Stimulated activated naive B cell treated with anti-CD40 and anti-IgM and Interleukin-4, amounts not matched to agents 10 μg/mL and 1 μg/mL and 100 μg/mL, for 72 hours (primary cell): ENCODE measurements at regions not wholly inside any gene's neighbourhood (a gene's known extent, or its start where the extent isn't known, plus 50 kb on each side); places are given as distances from the start of the nearest gene placed in this dataset.

Experiments
- ATAC-seq, 2 donors: fragments of 150-1000 bp; cut with Tn5 transposase; replicated peaks; 2 replicates each; pipeline ENCODE4 v1.10.0; 2021; ENCODE audit warnings: moderate library complexity in 1 of 2
- DNase-seq: peaks from one replicate; pipeline ENCODE4 v3.0.0; 2021
- H3K27ac Mint-ChIP-seq: one replicate; pipeline ENCODE4 v1.8.0; 2022; ENCODE audit warnings: mild to moderate bottlenecking, mixed read lengths
- H3K27me3 Mint-ChIP-seq, 2 donors: one replicate each; pipeline ENCODE4 v1.8.0; 2022; ENCODE audit warnings: mixed read lengths in 2 of 2
- H3K36me3 Mint-ChIP-seq, 2 donors: one replicate each; pipeline ENCODE4 v1.8.0; 2022; ENCODE audit warnings: mixed read lengths in 2 of 2, mild to moderate bottlenecking in 1 of 2
- H3K4me1 Mint-ChIP-seq, 2 donors: one replicate each; pipeline ENCODE4 v1.8.0; 2022; ENCODE audit warnings: mixed read lengths in 2 of 2, mild to moderate bottlenecking in 1 of 2
- H3K4me3 Mint-ChIP-seq, 2 donors: one replicate each; pipeline ENCODE4 v1.8.0; 2022; ENCODE audit warnings: mild to moderate bottlenecking in 2 of 2, mixed read lengths in 2 of 2, moderate library complexity in 1 of 2
- H3K9me3 Mint-ChIP-seq, 2 donors: one replicate each; pipeline ENCODE4 v1.8.0; 2022; ENCODE audit warnings: mixed read lengths in 2 of 2, mild to moderate bottlenecking in 1 of 2

GRCh38 chr13:47843005-47843404 lies 158.1 kb downstream of the SUCLA2 start:
- H3K9me3 Mint-ChIP-seq: no peaks in the 10 kb centered on the region
- no peak overlapping the region for H3K4me3 Mint-ChIP-seq
- no peak overlapping the region for H3K27ac Mint-ChIP-seq
- ATAC-seq (no peak), DNase-seq (no peak)
- no peaks in the 10 kb centered on the region for H3K36me3 Mint-ChIP-seq
- no peaks in the 10 kb centered on the region for H3K27me3 Mint-ChIP-seq
- H3K4me1 Mint-ChIP-seq: no peaks in the 10 kb centered on the region

- Mint-ChIP-seq H3K27ac (no peak overlapping the region), H3K36me3 (no peaks in the 10 kb centered on the region), H3K4me3 (no peak overlapping the region), H3K4me1 (no peaks in the 10 kb centered on the region), H3K9me3 (no peaks in the 10 kb centered on the region), H3K27me3 (no peaks in the 10 kb centered on the region)
- DNase-seq (no peak), ATAC-seq (no peak)
Measured at GRCh38 chr13:47841151-47841550, 159.9 kb downstream of the SUCLA2 start.

- ATAC-seq (no peak), DNase-seq (no peak)
- H3K36me3 Mint-ChIP-seq: no peaks in the 10 kb centered on the region
- no peak overlapping the region for H3K4me3 Mint-ChIP-seq
- no peaks in the 10 kb centered on the region for H3K4me1 Mint-ChIP-seq
- no peaks in the 10 kb centered on the region for H3K27me3 Mint-ChIP-seq
- H3K27ac Mint-ChIP-seq: no peak overlapping the region
- no peaks in the 10 kb centered on the region for H3K9me3 Mint-ChIP-seq
Measured at GRCh38 chr13:47837906-47838305, 163.2 kb downstream of the SUCLA2 start.

GRCh38 chr13:47837104-47837880 lies 163.8 kb downstream of the SUCLA2 start:
- Mint-ChIP-seq H3K9me3 (no peaks in the 10 kb centered on the region), H3K36me3 (no peaks in the 10 kb centered on the region), H3K27ac (no peak overlapping the region), H3K27me3 (no peaks in the 10 kb centered on the region), H3K4me1 (no peaks in the 10 kb centered on the region), H3K4me3 (no peak overlapping the region)
- DNase-seq (no peak), ATAC-seq (no peak)

- no peak for DNase-seq
- Mint-ChIP-seq H3K27me3 (no peaks in the 10 kb centered on the region), H3K36me3 (no peaks in the 10 kb centered on the region), H3K4me1 (no peaks in the 10 kb centered on the region), H3K27ac (no peak overlapping the region), H3K9me3 (no peaks in the 10 kb centered on the region), H3K4me3 (no peak overlapping the region)
- ATAC-seq: no peak
Measured at GRCh38 chr13:47835470-47836228, 165.4 kb downstream of the SUCLA2 start.

GRCh38 chr13:47832458-47832972 lies 168.6 kb downstream of the SUCLA2 start:
- H3K9me3 Mint-ChIP-seq: no peaks in the 10 kb centered on the region
- H3K4me3 Mint-ChIP-seq: no peak overlapping the region
- no peak overlapping the region for H3K27ac Mint-ChIP-seq

GRCh38 chr13:47831265-47831664 lies 169.8 kb downstream of the SUCLA2 start:
- Mint-ChIP-seq H3K9me3 (peaks cover 2 to 4% of the 10 kb centered on the region in 2 donors), H3K36me3 (no peaks in the 10 kb centered on the region), H3K27me3 (no peaks in the 10 kb centered on the region), H3K4me1 (no peaks in the 10 kb centered on the region), H3K4me3 (no peak overlapping the region), H3K27ac (no peak overlapping the region)
- DNase-seq (no peak), ATAC-seq (no peak)

More at GRCh38 chr13:47832458-47832972, 168.6 kb downstream of the SUCLA2 start:
- Mint-ChIP-seq H3K36me3 (no peaks in the 10 kb centered on the region), H3K4me1 (no peaks in the 10 kb centered on the region), H3K27me3 (no peaks in the 10 kb centered on the region)
- DNase-seq (no peak), ATAC-seq (no peak)

- DNase-seq: no peak
- H3K4me1 Mint-ChIP-seq: no peaks in the 10 kb centered on the region
- peaks cover 14 to 15% of the 10 kb centered on the region in 2 donors for H3K9me3 Mint-ChIP-seq
- peaks cover 7 to 10% of the 10 kb centered on the region in 2 donors for H3K36me3 Mint-ChIP-seq
- H3K4me3 Mint-ChIP-seq: no peak overlapping the region
- no peak for ATAC-seq
- no peak overlapping the region for H3K27ac Mint-ChIP-seq
- no peaks in the 10 kb centered on the region for H3K27me3 Mint-ChIP-seq
Measured at GRCh38 chr13:47829690-47830089, 171.4 kb downstream of the SUCLA2 start.

- no peak for ATAC-seq
- Mint-ChIP-seq H3K9me3 (peaks cover 15 to 17% of the 10 kb centered on the region in 2 donors), H3K36me3 (peaks cover 10 to 13% of the 10 kb centered on the region in 2 donors), H3K4me1 (no peaks in the 10 kb centered on the region), H3K4me3 (no peak overlapping the region), H3K27me3 (no peaks in the 10 kb centered on the region), H3K27ac (no peak overlapping the region)
- DNase-seq: no peak
Measured at GRCh38 chr13:47826471-47826870, 174.6 kb downstream of the SUCLA2 start.

GRCh38 chr13:47822036-47822435 lies 179.0 kb downstream of the SUCLA2 start:
- no peaks in the 10 kb centered on the region for H3K4me1 Mint-ChIP-seq
- ATAC-seq: no peak
- H3K36me3 Mint-ChIP-seq: peaks cover 10 to 13% of the 10 kb centered on the region in 2 donors
- no peak overlapping the region for H3K4me3 Mint-ChIP-seq
- DNase-seq: no peak
- H3K27me3 Mint-ChIP-seq: no peaks in the 10 kb centered on the region
- no peak overlapping the region for H3K27ac Mint-ChIP-seq
- H3K9me3 Mint-ChIP-seq: peaks cover 15 to 17% of the 10 kb centered on the region in 2 donors

- Mint-ChIP-seq H3K27ac (no peak overlapping the region), H3K36me3 (no peaks in the 10 kb centered on the region), H3K9me3 (no peaks in the 10 kb centered on the region), H3K27me3 (no peaks in the 10 kb centered on the region), H3K4me1 (no peaks in the 10 kb centered on the region), H3K4me3 (no peak overlapping the region)
- no peak for DNase-seq
- no peak for ATAC-seq
Measured at GRCh38 chr13:47816831-47817230, 184.2 kb downstream of the SUCLA2 start.

GRCh38 chr13:47813718-47814117 lies 187.4 kb downstream of the SUCLA2 start:
- ATAC-seq (no peak), DNase-seq (no peak)
- Mint-ChIP-seq H3K9me3 (no peaks in the 10 kb centered on the region), H3K4me1 (no peaks in the 10 kb centered on the region), H3K27ac (no peak overlapping the region), H3K27me3 (peaks cover 0 to under 1% of the 10 kb centered on the region in 2 donors), H3K4me3 (no peak overlapping the region), H3K36me3 (no peaks in the 10 kb centered on the region)

- DNase-seq: no peak
- ATAC-seq: no peak
- H3K9me3 Mint-ChIP-seq: peaks cover 0 to 1% of the 10 kb centered on the region in 2 donors
- H3K27ac Mint-ChIP-seq: no peak overlapping the region
- no peak overlapping the region for H3K4me3 Mint-ChIP-seq
- H3K36me3 Mint-ChIP-seq: no peaks in the 10 kb centered on the region
- peaks cover 0 to 5% of the 10 kb centered on the region in 2 donors for H3K27me3 Mint-ChIP-seq
- no peaks in the 10 kb centered on the region for H3K4me1 Mint-ChIP-seq
Measured at GRCh38 chr13:47809411-47809810, 191.7 kb downstream of the SUCLA2 start.

- Mint-ChIP-seq H3K36me3 (peaks cover 2 to 4% of the 10 kb centered on the region in 2 donors), H3K4me1 (no peaks in the 10 kb centered on the region), H3K4me3 (no peak overlapping the region), H3K27me3 (no peaks in the 10 kb centered on the region), H3K27ac (no peak overlapping the region), H3K9me3 (peaks cover 0 to 2% of the 10 kb centered on the region in 2 donors)
- no peak for ATAC-seq
- DNase-seq: no peak
Measured at GRCh38 chr13:47803131-47803530, 197.9 kb downstream of the SUCLA2 start.

- no peak overlapping the region for H3K27ac Mint-ChIP-seq
- no peak for ATAC-seq
- H3K4me1 Mint-ChIP-seq: no peaks in the 10 kb centered on the region
- H3K36me3 Mint-ChIP-seq: peaks cover 2 to 4% of the 10 kb centered on the region in 2 donors
- H3K27me3 Mint-ChIP-seq: no peaks in the 10 kb centered on the region
- H3K4me3 Mint-ChIP-seq: no peak overlapping the region
- DNase-seq: no peak
- H3K9me3 Mint-ChIP-seq: peaks cover 0 to 2% of the 10 kb centered on the region in 2 donors
Measured at GRCh38 chr13:47801555-47801954, 199.5 kb downstream of the SUCLA2 start.
